SK-N-SH (cell line): ENCODE measurements at regions not wholly inside any gene's neighbourhood (a gene's known extent, or its start where the extent isn't known, plus 50 kb on each side); places are given as distances from the start of the nearest gene placed in this dataset.

ENCODE experiments used
- CTCF ChIA-PET: fragments of 300-600, 350-600 bp; formaldehyde crosslinking; extraction: SDS; loops from one replicate; lab custom pipeline; 2021; lab: Yijun Ruan, JAX
- POLR2A ChIA-PET: fragments of 350-600 bp; sonication (Branson Sonifier 250); formaldehyde crosslinking; extraction: SDS; loops from one replicate; lab custom pipeline; 2020; ENCODE audit warnings: antibody characterized with exemption, inconsistent platforms; lab: Yijun Ruan, JAX
- DNase-seq: peaks from one replicate; pipeline ENCODE4 v3.0.0; 2012
- H2AFZ ChIP-seq: fragments of 200-600 bp; sonication (generic); 2 replicates; pipeline ENCODE4 v1.8.1; 2016; ENCODE audit warnings: antibody characterized with exemption, mild to moderate bottlenecking, low read depth
- H3F3A ChIP-seq: fragments of 200-600 bp; sonication (generic); replicated peaks from 2 replicates; pipeline ENCODE3; 2016; ENCODE audit warnings: antibody characterized with exemption, mild to moderate bottlenecking; ENCODE audit not compliant: insufficient read depth
- H3K27ac ChIP-seq, 2 experiments: fragments of 200-500 bp in 1 of 2; fragments of 200-600 bp in 1 of 2; sonication (Bioruptor generic) in 1 of 2; sonication (generic), shearing (Covaris generic) in 1 of 2; 2 replicates each; pipeline versions ENCODE4 v1.5.1 to v1.6.1; 2014 to 2016; ENCODE audit warnings: low read depth in 2 of 2, inconsistent platforms in 1 of 2, low read length in 1 of 2, mild to moderate bottlenecking in 1 of 2, mixed read lengths in 1 of 2
- H3K27me3 ChIP-seq: fragments of 200-600 bp; sonication (generic), shearing (Covaris generic); 2 replicates; pipeline ENCODE4 v1.6.1; 2016; ENCODE audit warnings: mixed run types; ENCODE audit not compliant: insufficient read depth
- H3K36me3 ChIP-seq, 2 experiments: fragments of 200-500 bp in 1 of 2; fragments of 200-600 bp in 1 of 2; sonication (Bioruptor generic) in 1 of 2; sonication (generic) in 1 of 2; replicated peaks in 1 of 2; 2 replicates each; pipeline versions ENCODE3 to v1.5.1; 2014 to 2016; ENCODE audit warnings: low read length in 1 of 2, mild to moderate bottlenecking in 1 of 2; ENCODE audit not compliant: insufficient read depth in 2 of 2, control insufficient read depth in 1 of 2
- H3K4me1 ChIP-seq, 2 experiments: fragments of 200-500 bp in 1 of 2; fragments of 200-600 bp in 1 of 2; sonication (Bioruptor generic) in 1 of 2; sonication (generic), shearing (Covaris generic) in 1 of 2; 2 replicates each; pipeline versions ENCODE4 v1.5.1 to v1.6.1; 2014 to 2016; ENCODE audit warnings: low read depth in 1 of 2, low read length in 1 of 2, mixed run types in 1 of 2; ENCODE audit not compliant: insufficient read depth in 2 of 2, control insufficient read depth in 1 of 2
- H3K4me2 ChIP-seq: fragments of 200-600 bp; sonication (generic), shearing (Covaris generic); 2 replicates; pipeline ENCODE4 v1.6.1; 2017; ENCODE audit warnings: mixed run types
- H3K4me3 ChIP-seq, 2 experiments: fragments of 200-500 bp in 1 of 2; fragments of 200-600 bp in 1 of 2; sonication (Bioruptor generic) in 1 of 2; sonication (generic), shearing (Covaris generic) in 1 of 2; 2 replicates each; pipeline versions ENCODE4 v1.5.1 to v1.8.1; 2014 to 2016; ENCODE audit warnings: low read depth in 2 of 2, inconsistent platforms in 1 of 2, low read length in 1 of 2, mild to moderate bottlenecking in 1 of 2, mixed read lengths in 1 of 2, moderate library complexity in 1 of 2
- H3K79me2 ChIP-seq: fragments of 200-600 bp; sonication (generic); 2 replicates; pipeline ENCODE4 v1.8.1; 2017; ENCODE audit warnings: mild to moderate bottlenecking; ENCODE audit not compliant: insufficient read depth
- H3K9ac ChIP-seq: fragments of 200-600 bp; sonication (generic); 2 replicates; pipeline ENCODE4 v1.6.1; 2017; ENCODE audit warnings: mixed run types
- H3K9me2 ChIP-seq: fragments of 200-600 bp; sonication (generic); 2 replicates; pipeline ENCODE4 v1.6.1; 2017; ENCODE audit warnings: mixed run types
- H3K9me3 ChIP-seq: fragments of 200-600 bp; sonication (generic); 2 replicates; pipeline ENCODE4 v1.6.1; 2017; ENCODE audit warnings: mixed run types, mild to moderate bottlenecking, moderate library complexity
- H4K20me1 ChIP-seq: fragments of 200-600 bp; sonication (generic); 2 replicates; pipeline ENCODE4 v1.6.1; 2017; ENCODE audit warnings: mild to moderate bottlenecking, mixed run types; ENCODE audit not compliant: insufficient read depth
- CTCF ChIP-seq: fragments of 200-600 bp; sonication (generic); IDR thresholded peaks from 2 replicates; pipeline ENCODE4 v1.6.1; 2017; ENCODE audit warnings: antibody characterized with exemption, mild to moderate bottlenecking, moderate library complexity
- FOSL2 ChIP-seq: IDR thresholded peaks from 2 replicates; pipeline ENCODE4 v1.4.0; 2012; ENCODE audit warnings: low read depth, mild to moderate bottlenecking, moderate library complexity, borderline replicate concordance
- FOXJ3 ChIP-seq: sonication (generic); formaldehyde crosslinking; IDR thresholded peaks from 2 replicates; pipeline ENCODE4 v1.5.1; 2020; ENCODE audit warnings: mild to moderate bottlenecking, missing genetic modification reagents
- JUND ChIP-seq: IDR thresholded peaks from 2 replicates; pipeline ENCODE4 v1.4.0; 2012
- MXI1 ChIP-seq: IDR thresholded peaks from 2 replicates; pipeline ENCODE4 v1.6.1; 2012; ENCODE audit warnings: mild to moderate bottlenecking, low read depth, low read length, improper control_type of control experiment
- NFIC ChIP-seq: IDR thresholded peaks from 2 replicates; pipeline ENCODE4 v1.4.0; 2012; ENCODE audit warnings: borderline replicate concordance
- POLR2AphosphoS5 ChIP-seq: IDR thresholded peaks from 2 replicates; pipeline ENCODE4 v1.6.1; 2012; ENCODE audit warnings: low read depth, low read length
- RAD21 ChIP-seq: IDR thresholded peaks from 2 replicates; pipeline ENCODE4 v1.6.1; 2012; ENCODE audit warnings: mild to moderate bottlenecking, low read length
- RCOR1 ChIP-seq: fragments of 150-350 bp; IDR thresholded peaks from 2 replicates; pipeline ENCODE4 v1.6.1; 2017; ENCODE audit warnings: antibody characterized with exemption, low read length
- RXRA ChIP-seq: IDR thresholded peaks from 2 replicates; pipeline ENCODE4 v1.4.0; 2012; ENCODE audit warnings: low read depth, mild to moderate bottlenecking, borderline replicate concordance
- SIN3A ChIP-seq: IDR thresholded peaks from 2 replicates; pipeline ENCODE4 v1.6.1; 2012; ENCODE audit warnings: low read depth, mild to moderate bottlenecking, low read length, moderate library complexity, borderline replicate concordance
- TAF1 ChIP-seq: IDR thresholded peaks from 2 replicates; pipeline ENCODE4 v1.6.1; 2012; ENCODE audit warnings: low read depth, mild to moderate bottlenecking, low read length, moderate library complexity, borderline replicate concordance
- TCF12 ChIP-seq: IDR thresholded peaks from 2 replicates; pipeline ENCODE4 v1.4.0; 2012
- TEAD4 ChIP-seq: IDR thresholded peaks from 2 replicates; pipeline ENCODE4 v1.4.0; 2012; ENCODE audit warnings: mild to moderate bottlenecking, borderline replicate concordance; ENCODE audit not compliant: insufficient read depth
- YY1 ChIP-seq: IDR thresholded peaks from 2 replicates; pipeline ENCODE4 v1.4.0; 2012; ENCODE audit warnings: low read depth, mild to moderate bottlenecking
- WGBS: methylation state at CpG from one replicate; pipeline ENCODE4 v1.1.6; 2017; ENCODE audit warnings: low lambda C conversion rate; 5-methylcytosine and 5-hydroxymethylcytosine counted together
- TF ChIP-seq, protein P1 (sequence below): IDR thresholded peaks from 2 replicates; pipeline ENCODE4 v1.4.0; 2012; ENCODE audit warnings: low read depth, borderline replicate concordance
- TF ChIP-seq, protein P2 (sequence below): fragments of 150-350 bp; IDR thresholded peaks from 2 replicates; pipeline ENCODE4 v1.6.1; 2017; ENCODE audit warnings: antibody characterized with exemption, low read length, low read depth, borderline replicate concordance
- TF ChIP-seq, protein P3 (sequence below): IDR thresholded peaks from 2 replicates; pipeline ENCODE4; 2012
- TF ChIP-seq, protein P4 (sequence below): fragments of 150-350 bp; IDR thresholded peaks from 2 replicates; pipeline ENCODE4 v1.6.1; 2016; ENCODE audit warnings: mild to moderate bottlenecking, low read depth, low read length

DNA sequence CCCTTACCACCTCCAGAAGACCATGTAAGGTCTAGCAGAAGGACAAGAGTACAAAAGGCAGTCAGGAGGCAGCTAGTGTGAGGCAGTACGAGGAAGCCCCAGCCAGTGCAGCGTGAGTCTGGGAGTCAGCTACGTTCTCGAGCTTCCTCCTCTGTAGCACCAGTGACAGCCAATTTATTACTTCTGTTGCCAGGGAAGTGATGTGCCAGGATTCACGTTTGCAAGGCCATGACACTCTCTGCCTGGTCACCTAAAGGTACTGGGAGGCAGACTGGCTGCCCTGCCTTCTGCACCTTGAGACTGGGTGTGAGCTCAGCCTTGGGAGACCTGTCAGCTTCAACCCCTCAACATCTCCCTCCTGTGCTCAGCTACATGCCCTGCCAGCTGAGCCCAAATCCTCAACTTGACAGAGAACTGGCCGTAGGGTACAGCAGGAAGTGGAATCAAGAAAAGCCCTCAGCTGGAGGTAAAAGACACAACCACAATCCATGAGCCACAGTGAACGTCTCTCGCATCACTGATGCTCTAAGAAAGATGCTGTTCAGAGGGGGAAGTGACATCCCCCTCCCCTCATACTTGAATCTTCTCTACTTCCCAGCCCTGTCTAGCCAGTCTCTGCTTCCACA is 182.5 kb upstream of the RGS6 start:
- H3K9me2 ChIP-seq, result no peaks in the 10 kb centered on the region
- no peak overlapping the region for H2AFZ ChIP-seq
- no peaks in the 10 kb centered on the region for H3K9me3 ChIP-seq
- WGBS, result 70% methylated on average over 8 of the region's 8 CpGs
- no peak overlapping the region for H3K4me3 ChIP-seq
- no peak for DNase-seq
- peaks cover 5 to 6% of the 10 kb centered on the region in 2 experiments; a peak in 2 of 4 replicates for H3K4me1 ChIP-seq
- no peaks in the 10 kb centered on the region for H3K36me3 ChIP-seq
- H3K4me2 ChIP-seq, result no peak overlapping the region
- POLR2A ChIA-PET, result no interaction called here
- no peaks in the 10 kb centered on the region for H3K27me3 ChIP-seq
- H3K9ac ChIP-seq, result no peak overlapping the region
- CTCF ChIA-PET, result interaction anchor here (0.9 to 10.8 kb wide), 4 partner anchors 12 to 611 kb away, joined by 3 to 198 read pairs (median 15); no protein-coding TSS in a partner anchor
- no peaks in the 10 kb centered on the region for H3F3A ChIP-seq
- H3K79me2 ChIP-seq, result no peaks in the 10 kb centered on the region
- no peak overlapping the region for H3K27ac ChIP-seq
- no peaks in the 10 kb centered on the region for H4K20me1 ChIP-seq
- TF ChIP-seq, protein P1, sequence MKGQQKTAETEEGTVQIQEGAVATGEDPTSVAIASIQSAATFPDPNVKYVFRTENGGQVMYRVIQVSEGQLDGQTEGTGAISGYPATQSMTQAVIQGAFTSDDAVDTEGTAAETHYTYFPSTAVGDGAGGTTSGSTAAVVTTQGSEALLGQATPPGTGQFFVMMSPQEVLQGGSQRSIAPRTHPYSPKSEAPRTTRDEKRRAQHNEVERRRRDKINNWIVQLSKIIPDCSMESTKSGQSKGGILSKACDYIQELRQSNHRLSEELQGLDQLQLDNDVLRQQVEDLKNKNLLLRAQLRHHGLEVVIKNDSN, result no peak
- TF ChIP-seq, protein P2, sequence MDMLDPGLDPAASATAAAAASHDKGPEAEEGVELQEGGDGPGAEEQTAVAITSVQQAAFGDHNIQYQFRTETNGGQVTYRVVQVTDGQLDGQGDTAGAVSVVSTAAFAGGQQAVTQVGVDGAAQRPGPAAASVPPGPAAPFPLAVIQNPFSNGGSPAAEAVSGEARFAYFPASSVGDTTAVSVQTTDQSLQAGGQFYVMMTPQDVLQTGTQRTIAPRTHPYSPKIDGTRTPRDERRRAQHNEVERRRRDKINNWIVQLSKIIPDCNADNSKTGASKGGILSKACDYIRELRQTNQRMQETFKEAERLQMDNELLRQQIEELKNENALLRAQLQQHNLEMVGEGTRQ, result no peak
- TF ChIP-seq RAD21 (no peak), YY1 (no peak), POLR2AphosphoS5 (no peak), RXRA (no peak), RCOR1 (no peak), TEAD4 (no peak), JUND (no peak), NFIC (no peak), MXI1 (no peak), FOXJ3 (CRISPR knock-in tag) (no peak), CTCF (no peak), TAF1 (no peak), FOSL2 (no peak), TCF12 (no peak), SIN3A (no peak)
- TF ChIP-seq, protein P3, sequence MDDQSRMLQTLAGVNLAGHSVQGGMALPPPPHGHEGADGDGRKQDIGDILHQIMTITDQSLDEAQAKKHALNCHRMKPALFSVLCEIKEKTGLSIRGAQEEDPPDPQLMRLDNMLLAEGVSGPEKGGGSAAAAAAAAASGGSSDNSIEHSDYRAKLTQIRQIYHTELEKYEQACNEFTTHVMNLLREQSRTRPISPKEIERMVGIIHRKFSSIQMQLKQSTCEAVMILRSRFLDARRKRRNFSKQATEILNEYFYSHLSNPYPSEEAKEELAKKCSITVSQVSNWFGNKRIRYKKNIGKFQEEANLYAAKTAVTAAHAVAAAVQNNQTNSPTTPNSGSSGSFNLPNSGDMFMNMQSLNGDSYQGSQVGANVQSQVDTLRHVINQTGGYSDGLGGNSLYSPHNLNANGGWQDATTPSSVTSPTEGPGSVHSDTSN, result no peak
- TF ChIP-seq, protein P4, sequence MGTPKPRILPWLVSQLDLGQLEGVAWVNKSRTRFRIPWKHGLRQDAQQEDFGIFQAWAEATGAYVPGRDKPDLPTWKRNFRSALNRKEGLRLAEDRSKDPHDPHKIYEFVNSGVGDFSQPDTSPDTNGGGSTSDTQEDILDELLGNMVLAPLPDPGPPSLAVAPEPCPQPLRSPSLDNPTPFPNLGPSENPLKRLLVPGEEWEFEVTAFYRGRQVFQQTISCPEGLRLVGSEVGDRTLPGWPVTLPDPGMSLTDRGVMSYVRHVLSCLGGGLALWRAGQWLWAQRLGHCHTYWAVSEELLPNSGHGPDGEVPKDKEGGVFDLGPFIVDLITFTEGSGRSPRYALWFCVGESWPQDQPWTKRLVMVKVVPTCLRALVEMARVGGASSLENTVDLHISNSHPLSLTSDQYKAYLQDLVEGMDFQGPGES, result no peak
